PFSK-1 (cell line): ENCODE measurements at regions not wholly inside any gene's neighbourhood (a gene's known extent, or its start where the extent isn't known, plus 50 kb on each side); places are given as distances from the start of the nearest gene placed in this dataset.

Experiments
- FOXP2 ChIP-seq: optimal IDR thresholded peaks from 2 replicates; pipeline ENCODE3; 2011; ENCODE audit warnings: borderline replicate concordance, control low read depth, inconsistent platforms; ENCODE audit not compliant: insufficient read depth; ENCODE audit errors: extremely low read length, extremely low read depth
- POLR2AphosphoS5 ChIP-seq: IDR thresholded peaks from 2 replicates; pipeline ENCODE4 v1.6.1; 2012; ENCODE audit warnings: low read depth, mild to moderate bottlenecking, control low read depth, low read length, moderate library complexity
- SIN3A ChIP-seq: IDR thresholded peaks from 2 replicates; pipeline ENCODE4 v1.6.1; 2012; ENCODE audit warnings: mild to moderate bottlenecking, low read length, moderate library complexity, borderline replicate concordance; ENCODE audit not compliant: insufficient read depth

GRCh38 chr6:19736066-19736465 is 101.1 kb upstream of the ID4 start:
- TF ChIP-seq POLR2AphosphoS5 = no peak
- no peak for TF ChIP-seq SIN3A
- TF ChIP-seq FOXP2 = no peak
